Progenitor cell of endocrine pancreas (in vitro differentiated cells): ENCODE measurements at regions not wholly inside any gene's neighbourhood (a gene's known extent, or its start where the extent isn't known, plus 50 kb on each side); places are given as distances from the start of the nearest gene placed in this dataset.

Experiments used
- DNase-seq: peaks from one replicate; pipeline ENCODE4 v3.0.0; 2021; ENCODE audit warnings: low spot score; ENCODE audit not compliant: unreplicated experiment
- H3K27ac Mint-ChIP-seq: 2 replicates; pipeline ENCODE4 v1.8.0; 2021; ENCODE audit warnings: mild to moderate bottlenecking, moderate library complexity, mixed read lengths
- H3K27me3 Mint-ChIP-seq: 2 replicates; pipeline ENCODE4 v1.8.0; 2021; ENCODE audit warnings: mixed read lengths
- H3K36me3 Mint-ChIP-seq: 2 replicates; pipeline ENCODE4 v1.8.0; 2022; ENCODE audit warnings: mixed read lengths; ENCODE audit not compliant: insufficient read depth
- H3K4me1 Mint-ChIP-seq: 2 replicates; pipeline ENCODE4 v1.8.0; 2021; ENCODE audit warnings: low read depth, mixed read lengths
- H3K4me3 Mint-ChIP-seq: 2 replicates; pipeline ENCODE4 v1.8.0; 2021; ENCODE audit warnings: low read depth, mild to moderate bottlenecking, moderate library complexity, mixed read lengths
- H3K9me3 Mint-ChIP-seq: 2 replicates; pipeline ENCODE4 v1.8.0; 2021; ENCODE audit warnings: low read depth, mixed read lengths
- TF ChIP-seq, protein P1 (sequence below): fragments of 200-600 bp; sonication (generic); IDR thresholded peaks from one replicate; pipeline ENCODE4 v1.5.0; 2021; ENCODE audit warnings: antibody characterized with exemption, mild to moderate bottlenecking; ENCODE audit not compliant: unreplicated experiment

DNA sequence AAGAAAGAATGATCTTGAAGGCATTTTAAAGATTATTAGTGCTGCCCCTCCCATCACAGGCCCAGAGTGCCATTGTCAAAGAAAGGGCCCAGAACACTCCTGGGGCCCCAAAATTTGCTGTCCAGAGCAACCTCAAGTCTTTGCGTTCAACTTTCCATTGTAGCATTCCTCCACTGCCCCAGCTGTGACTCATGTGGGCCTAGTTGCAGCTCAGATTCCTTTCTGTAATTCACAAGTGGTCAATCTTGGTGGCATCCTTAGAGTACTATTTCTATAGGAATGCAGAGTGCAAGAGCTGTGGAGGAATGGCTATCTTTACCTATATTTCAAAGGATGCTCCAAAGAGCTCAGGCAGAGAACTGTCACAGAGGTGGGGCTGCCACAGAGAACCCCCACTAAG, 1500.8 kb upstream of the IGFBP7 start:
- no peaks in the 10 kb centered on the region for H3K4me1 Mint-ChIP-seq
- TF ChIP-seq, protein P1, sequence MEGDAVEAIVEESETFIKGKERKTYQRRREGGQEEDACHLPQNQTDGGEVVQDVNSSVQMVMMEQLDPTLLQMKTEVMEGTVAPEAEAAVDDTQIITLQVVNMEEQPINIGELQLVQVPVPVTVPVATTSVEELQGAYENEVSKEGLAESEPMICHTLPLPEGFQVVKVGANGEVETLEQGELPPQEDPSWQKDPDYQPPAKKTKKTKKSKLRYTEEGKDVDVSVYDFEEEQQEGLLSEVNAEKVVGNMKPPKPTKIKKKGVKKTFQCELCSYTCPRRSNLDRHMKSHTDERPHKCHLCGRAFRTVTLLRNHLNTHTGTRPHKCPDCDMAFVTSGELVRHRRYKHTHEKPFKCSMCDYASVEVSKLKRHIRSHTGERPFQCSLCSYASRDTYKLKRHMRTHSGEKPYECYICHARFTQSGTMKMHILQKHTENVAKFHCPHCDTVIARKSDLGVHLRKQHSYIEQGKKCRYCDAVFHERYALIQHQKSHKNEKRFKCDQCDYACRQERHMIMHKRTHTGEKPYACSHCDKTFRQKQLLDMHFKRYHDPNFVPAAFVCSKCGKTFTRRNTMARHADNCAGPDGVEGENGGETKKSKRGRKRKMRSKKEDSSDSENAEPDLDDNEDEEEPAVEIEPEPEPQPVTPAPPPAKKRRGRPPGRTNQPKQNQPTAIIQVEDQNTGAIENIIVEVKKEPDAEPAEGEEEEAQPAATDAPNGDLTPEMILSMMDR: no peak
- no peaks in the 10 kb centered on the region for H3K36me3 Mint-ChIP-seq
- no peak overlapping the region for H3K4me3 Mint-ChIP-seq
- H3K27ac Mint-ChIP-seq: no peak overlapping the region
- no peaks in the 10 kb centered on the region for H3K9me3 Mint-ChIP-seq
- no peak for DNase-seq
- H3K27me3 Mint-ChIP-seq: no peaks in the 10 kb centered on the region

DNA sequence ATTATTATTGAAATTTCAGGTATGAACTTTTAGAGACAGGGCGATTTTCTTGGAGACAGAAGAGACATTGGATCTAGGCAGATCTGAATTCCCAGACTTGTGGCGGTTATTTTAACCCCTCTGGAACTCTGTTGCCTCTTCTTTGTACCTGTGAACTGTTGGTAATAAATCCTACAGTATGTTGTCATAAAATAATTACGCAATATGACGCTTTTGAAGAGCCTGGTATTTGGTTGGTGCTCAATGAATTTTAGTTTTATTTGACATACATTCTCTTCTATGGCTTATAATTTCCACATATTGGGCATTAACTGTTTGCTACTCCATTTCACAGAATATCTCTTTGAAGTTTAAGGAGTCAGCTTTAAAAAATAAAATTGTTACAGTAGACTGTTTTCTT, 1496.1 kb upstream of the IGFBP7 start:
- Mint-ChIP-seq H3K9me3 (no peaks in the 10 kb centered on the region), H3K4me1 (peaks cover 5% of the 10 kb centered on the region), H3K36me3 (no peaks in the 10 kb centered on the region), H3K27ac (no peak overlapping the region), H3K27me3 (no peaks in the 10 kb centered on the region), H3K4me3 (no peak overlapping the region)
- TF ChIP-seq, protein P1: no peak
- no peak for DNase-seq

DNA sequence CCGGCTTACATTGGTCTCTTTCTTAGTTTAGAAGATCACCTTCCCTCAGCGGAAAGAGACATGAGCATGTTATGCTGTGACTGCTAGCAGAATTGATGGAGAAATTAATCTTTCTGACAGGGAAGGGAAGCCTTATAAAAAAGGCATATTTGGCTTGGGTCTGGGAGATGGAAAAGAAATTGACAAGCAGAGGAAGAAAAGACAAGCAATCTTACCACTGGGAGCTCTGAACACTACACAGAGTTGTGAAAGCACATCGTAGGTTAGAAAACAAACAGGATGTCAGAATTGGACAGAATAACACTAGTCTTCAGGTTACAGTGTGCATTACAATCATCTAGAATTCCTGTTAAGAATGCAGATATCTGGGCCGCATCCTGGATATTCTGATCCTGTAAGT, 1493.8 kb upstream of the IGFBP7 start:
- Mint-ChIP-seq H3K36me3 (no peaks in the 10 kb centered on the region), H3K27me3 (no peaks in the 10 kb centered on the region), H3K4me3 (no peak overlapping the region), H3K9me3 (no peaks in the 10 kb centered on the region), H3K27ac (no peak overlapping the region), H3K4me1 (peaks cover 5% of the 10 kb centered on the region)
- no peak for DNase-seq
- TF ChIP-seq, protein P1: no peak

DNA sequence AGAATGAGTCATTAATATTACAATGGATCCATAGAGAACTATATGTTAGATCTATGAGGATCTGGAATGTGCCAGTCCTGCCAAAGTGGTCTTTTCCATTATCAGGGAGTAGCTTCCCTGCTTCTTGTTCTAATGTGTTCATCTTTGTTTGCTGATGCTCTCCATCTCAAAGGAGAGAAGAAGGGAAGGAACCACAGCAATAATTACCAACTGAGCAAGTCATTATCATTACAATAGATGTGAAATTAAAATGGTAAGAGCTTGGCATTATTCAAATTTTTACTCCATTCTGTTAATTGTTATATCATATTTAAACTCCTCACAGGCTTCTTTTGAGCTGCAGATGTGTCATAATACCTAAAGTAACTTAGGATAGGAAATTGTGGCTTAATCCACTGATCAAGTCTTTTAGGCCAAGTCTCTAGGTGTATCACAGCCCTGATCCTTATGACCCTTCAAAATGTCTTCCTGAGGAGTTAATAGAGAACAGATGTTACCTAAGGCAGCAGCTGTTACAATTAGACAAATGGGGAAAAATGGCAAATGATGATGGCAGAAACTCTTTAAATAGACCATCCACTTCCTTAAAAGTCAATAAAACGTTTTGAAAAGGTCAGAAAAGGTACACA, 1492.7 kb upstream of the IGFBP7 start:
- TF ChIP-seq, protein P1: no peak
- no peaks in the 10 kb centered on the region for H3K27me3 Mint-ChIP-seq
- H3K4me3 Mint-ChIP-seq: no peak overlapping the region
- no peak for DNase-seq
- peaks cover 5% of the 10 kb centered on the region for H3K4me1 Mint-ChIP-seq
- no peaks in the 10 kb centered on the region for H3K36me3 Mint-ChIP-seq
- H3K27ac Mint-ChIP-seq: no peak overlapping the region
- H3K9me3 Mint-ChIP-seq: no peaks in the 10 kb centered on the region

DNA sequence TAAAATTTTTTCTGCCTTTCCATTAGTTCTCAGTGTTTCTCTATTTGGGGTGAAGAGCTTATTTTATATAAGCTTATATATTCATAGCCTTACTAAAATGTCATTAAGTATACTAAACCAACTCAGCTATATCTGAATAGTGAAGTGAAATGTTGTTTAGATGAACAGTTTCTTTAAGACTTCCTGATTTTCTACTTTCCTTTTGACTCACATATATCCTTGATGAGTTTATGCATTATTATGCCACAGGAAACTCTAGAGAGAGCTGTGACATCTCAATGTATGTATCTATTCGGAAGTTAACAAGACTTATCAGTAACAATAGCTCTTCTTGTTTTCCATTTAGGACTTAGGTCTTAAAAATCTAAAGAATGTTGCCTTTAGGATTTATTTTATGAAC, 1491.8 kb upstream of the IGFBP7 start:
- Mint-ChIP-seq H3K4me1 (peaks cover 5% of the 10 kb centered on the region), H3K27me3 (no peaks in the 10 kb centered on the region), H3K4me3 (no peak overlapping the region), H3K36me3 (no peaks in the 10 kb centered on the region), H3K27ac (no peak overlapping the region), H3K9me3 (no peaks in the 10 kb centered on the region)
- DNase-seq: no peak
- TF ChIP-seq, protein P1: no peak
